ENCODE measurements at regions not wholly inside any gene's neighbourhood (a gene's known extent, or its start where the extent isn't known, plus 50 kb on each side); places are given as distances from the start of the nearest gene placed in this dataset.

DNA sequence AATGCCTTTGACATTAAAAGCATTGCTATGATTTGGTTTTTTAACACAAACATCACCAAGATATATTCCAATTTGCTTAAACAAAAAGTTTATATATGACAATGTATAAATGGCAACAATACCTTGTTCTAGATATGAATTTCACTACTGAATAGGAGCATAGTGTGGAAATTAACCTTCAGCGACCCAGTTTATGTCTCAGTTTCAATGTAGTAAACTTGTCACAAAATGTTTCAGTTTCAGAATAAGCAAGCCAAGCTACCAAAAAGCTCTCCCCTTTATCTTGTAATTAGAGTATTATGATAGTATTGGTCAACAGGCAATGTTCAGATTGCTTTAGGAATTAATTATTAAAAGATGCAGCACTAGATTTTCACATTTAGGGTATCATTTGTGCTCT lies 99.6 kb upstream of the PCDH15 start:
- no peaks in the 10 kb centered on the region for H3K27me3 ChIP-seq (ENCODE audit: control insufficient read depth, insufficient read depth, low read length)
- H3K4me3 ChIP-seq (ENCODE audit: low read length): no peak overlapping the region
- H3K4me1 ChIP-seq (ENCODE audit: control insufficient read depth, insufficient read depth, low read length): no peaks in the 10 kb centered on the region
- no peaks in the 10 kb centered on the region for H3K9me3 ChIP-seq (ENCODE audit: control insufficient read depth, low read length)
- no peak overlapping the region for H3K9ac ChIP-seq (ENCODE audit: low read length)
- no peaks in the 10 kb centered on the region for H3K36me3 ChIP-seq (ENCODE audit: control insufficient read depth, insufficient read depth, low read length)

DNA sequence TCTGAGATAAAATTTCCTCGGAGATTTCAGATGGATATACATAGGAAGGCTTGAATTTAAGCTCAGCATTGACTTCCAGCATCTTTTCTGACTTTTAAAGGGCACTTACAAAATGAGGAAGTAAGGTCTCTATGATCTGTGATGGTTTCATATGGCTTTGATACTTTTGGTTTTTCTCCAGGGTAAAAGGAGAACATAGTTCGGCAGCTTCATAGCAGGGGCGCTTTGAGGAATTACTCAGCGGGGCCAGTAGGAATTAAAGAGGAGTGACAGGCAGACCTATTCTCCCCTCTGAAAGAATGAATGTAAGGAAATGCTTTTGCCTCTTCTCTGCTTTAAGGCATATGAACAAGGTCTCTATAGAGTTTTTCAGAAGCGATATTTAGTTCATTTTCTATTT lies 80.0 kb upstream of the PCDH15 start:
- Histone ChIP-seq H3K27me3 (ENCODE audit: control insufficient read depth, insufficient read depth, low read length) (no peaks in the 10 kb centered on the region), H3K4me1 (ENCODE audit: control insufficient read depth, insufficient read depth, low read length) (no peaks in the 10 kb centered on the region), H3K36me3 (ENCODE audit: control insufficient read depth, insufficient read depth, low read length) (no peaks in the 10 kb centered on the region), H3K9ac (ENCODE audit: low read length) (no peak overlapping the region), H3K4me3 (ENCODE audit: low read length) (no peak overlapping the region), H3K9me3 (ENCODE audit: control insufficient read depth, low read length) (no peaks in the 10 kb centered on the region)

DNA sequence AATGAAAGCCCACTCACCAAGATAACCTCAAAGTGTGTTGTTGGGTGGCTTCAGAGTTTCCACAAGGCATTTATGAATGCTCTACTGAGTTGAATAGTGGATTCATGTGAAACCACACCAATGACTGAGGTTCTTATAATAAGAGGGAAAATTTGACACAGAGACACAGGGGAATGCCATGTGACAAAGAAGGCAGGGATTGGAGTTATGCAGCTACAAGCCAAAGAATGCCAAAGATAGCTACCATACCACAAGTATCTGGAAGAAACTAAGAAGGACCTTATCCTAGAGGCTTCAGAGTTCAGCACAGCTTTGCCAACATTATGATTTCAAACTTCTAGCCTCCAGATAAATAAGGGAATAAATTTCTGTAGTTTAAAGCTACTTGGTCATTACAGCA lies 68.0 kb upstream of the PCDH15 start:
- Histone ChIP-seq H3K36me3 (ENCODE audit: control insufficient read depth, insufficient read depth, low read length) (no peaks in the 10 kb centered on the region), H3K4me3 (ENCODE audit: low read length) (no peak overlapping the region), H3K27me3 (ENCODE audit: control insufficient read depth, insufficient read depth, low read length) (no peaks in the 10 kb centered on the region), H3K9ac (ENCODE audit: low read length) (no peak overlapping the region), H3K4me1 (ENCODE audit: control insufficient read depth, insufficient read depth, low read length) (no peaks in the 10 kb centered on the region), H3K9me3 (ENCODE audit: control insufficient read depth, low read length) (no peaks in the 10 kb centered on the region)

DNA sequence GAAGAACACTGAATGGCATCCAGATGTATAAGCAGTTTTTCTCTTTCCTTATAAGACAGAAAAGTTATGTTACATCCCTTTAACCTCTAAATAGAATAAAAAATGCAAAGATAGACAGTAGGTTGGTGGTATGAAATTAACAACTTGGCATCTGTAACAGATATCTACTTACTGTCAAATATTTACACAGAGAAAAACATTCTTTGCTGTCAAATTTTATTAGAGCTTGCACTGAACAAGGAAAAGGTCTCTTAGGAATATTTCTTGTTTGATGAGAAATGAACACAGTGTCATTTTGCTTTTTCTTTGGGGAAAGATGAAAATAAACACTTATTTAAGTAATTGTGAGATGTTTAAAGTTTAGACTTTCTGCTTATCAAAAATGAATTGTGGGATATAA lies 65.6 kb upstream of the PCDH15 start:
- Histone ChIP-seq H3K9me3 (ENCODE audit: control insufficient read depth, low read length) (no peaks in the 10 kb centered on the region), H3K4me1 (ENCODE audit: control insufficient read depth, insufficient read depth, low read length) (no peaks in the 10 kb centered on the region), H3K27me3 (ENCODE audit: control insufficient read depth, insufficient read depth, low read length) (no peaks in the 10 kb centered on the region), H3K36me3 (ENCODE audit: control insufficient read depth, insufficient read depth, low read length) (no peaks in the 10 kb centered on the region), H3K9ac (ENCODE audit: low read length) (no peak overlapping the region), H3K4me3 (ENCODE audit: low read length) (no peak overlapping the region)

DNA sequence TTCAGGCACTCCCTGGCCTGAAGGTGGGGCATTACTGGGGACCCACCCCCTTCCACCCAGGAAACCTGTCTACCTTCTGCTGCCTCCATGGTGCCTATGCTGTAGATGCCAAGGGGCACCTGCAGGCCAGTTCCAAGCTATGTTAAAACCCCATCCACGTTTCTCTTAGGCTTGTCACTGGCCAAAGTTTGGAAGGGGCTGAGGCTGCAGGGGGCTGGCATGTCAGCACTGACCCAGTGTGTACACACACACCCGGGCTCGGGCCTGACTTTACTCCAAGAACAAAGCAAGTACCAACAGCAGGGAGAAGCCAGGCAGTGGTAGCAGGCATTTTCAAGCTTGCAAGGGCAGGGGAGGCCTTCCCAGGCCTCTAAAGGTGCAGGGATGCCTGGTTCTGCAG lies 53.8 kb upstream of the PCDH15 start:
- Histone ChIP-seq H3K4me3 (ENCODE audit: low read length) (no peak overlapping the region), H3K4me1 (ENCODE audit: control insufficient read depth, insufficient read depth, low read length) (no peaks in the 10 kb centered on the region), H3K36me3 (ENCODE audit: control insufficient read depth, insufficient read depth, low read length) (no peaks in the 10 kb centered on the region), H3K9me3 (ENCODE audit: control insufficient read depth, low read length) (no peaks in the 10 kb centered on the region), H3K9ac (ENCODE audit: low read length) (no peak overlapping the region), H3K27me3 (ENCODE audit: control insufficient read depth, insufficient read depth, low read length) (no peaks in the 10 kb centered on the region)

DNA sequence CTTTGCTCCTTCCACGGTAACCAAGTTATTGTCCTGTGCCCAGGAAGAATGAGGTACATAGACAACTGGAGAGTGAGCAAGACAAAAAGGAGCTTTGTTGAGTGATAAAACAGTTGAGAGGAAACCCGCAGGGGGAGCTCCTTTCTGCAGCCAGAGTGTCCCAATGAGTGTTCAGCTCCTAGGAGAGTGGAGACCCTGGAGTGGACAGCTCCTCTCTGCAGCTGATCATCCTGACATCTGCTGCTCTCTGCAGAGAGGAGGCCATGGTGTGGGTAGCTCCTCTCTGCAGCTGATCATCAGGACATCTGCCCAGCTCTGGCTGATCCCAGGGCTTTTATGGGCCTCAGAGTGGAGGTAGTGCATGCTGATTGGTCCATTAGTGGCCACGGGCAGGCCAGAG lies 53.4 kb upstream of the PCDH15 start:
- no peaks in the 10 kb centered on the region for H3K27me3 ChIP-seq (ENCODE audit: control insufficient read depth, insufficient read depth, low read length)
- no peaks in the 10 kb centered on the region for H3K9me3 ChIP-seq (ENCODE audit: control insufficient read depth, low read length)
- no peak overlapping the region for H3K4me3 ChIP-seq (ENCODE audit: low read length)
- no peaks in the 10 kb centered on the region for H3K4me1 ChIP-seq (ENCODE audit: control insufficient read depth, insufficient read depth, low read length)
- no peak overlapping the region for H3K9ac ChIP-seq (ENCODE audit: low read length)
- no peaks in the 10 kb centered on the region for H3K36me3 ChIP-seq (ENCODE audit: control insufficient read depth, insufficient read depth, low read length)

DNA sequence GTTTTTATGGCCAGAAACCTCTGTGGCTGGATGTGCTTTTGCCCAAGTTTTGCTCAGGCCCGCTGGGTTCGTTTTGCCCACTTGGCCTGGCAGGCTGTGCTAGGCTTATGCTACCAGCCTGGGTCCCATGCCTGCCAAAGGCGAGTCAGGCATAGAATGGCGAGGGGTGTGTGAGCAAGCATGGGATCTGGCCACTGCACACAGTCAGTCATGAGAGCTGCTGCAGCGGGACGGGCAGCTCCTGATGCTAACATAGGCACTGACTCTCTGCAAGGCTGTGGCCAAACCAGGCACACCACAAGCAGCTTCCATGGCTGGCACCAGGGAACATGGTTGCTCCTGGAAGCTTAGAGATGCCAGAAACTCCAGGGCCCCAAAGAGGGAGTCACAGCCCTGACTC lies 52.9 kb upstream of the PCDH15 start:
- H3K4me1 ChIP-seq (ENCODE audit: control insufficient read depth, insufficient read depth, low read length): no peaks in the 10 kb centered on the region
- no peaks in the 10 kb centered on the region for H3K27me3 ChIP-seq (ENCODE audit: control insufficient read depth, insufficient read depth, low read length)
- H3K9ac ChIP-seq (ENCODE audit: low read length): no peak overlapping the region
- no peaks in the 10 kb centered on the region for H3K36me3 ChIP-seq (ENCODE audit: control insufficient read depth, insufficient read depth, low read length)
- H3K9me3 ChIP-seq (ENCODE audit: control insufficient read depth, low read length): no peaks in the 10 kb centered on the region
- no peak overlapping the region for H3K4me3 ChIP-seq (ENCODE audit: low read length)
